WTC11 (cell line): ENCODE measurements at regions not wholly inside any gene's neighbourhood (a gene's known extent, or its start where the extent isn't known, plus 50 kb on each side); places are given as distances from the start of the nearest gene placed in this dataset.

Experiments
- JUN ChIP-seq: sonication (generic); formaldehyde crosslinking; IDR thresholded peaks from 2 replicates; pipeline ENCODE4 v1.8.0; 2023; ENCODE audit warnings: mild to moderate bottlenecking, missing genetic modification reagents
- USF1 ChIP-seq: sonication (generic); formaldehyde crosslinking; IDR thresholded peaks from 2 replicates; pipeline ENCODE4 v1.8.0; 2022; ENCODE audit warnings: mild to moderate bottlenecking, missing genetic modification reagents
- ZBTB43 ChIP-seq: sonication (generic); formaldehyde crosslinking; IDR thresholded peaks from 2 replicates; pipeline ENCODE4 v1.8.1; 2023; ENCODE audit warnings: mild to moderate bottlenecking, missing genetic modification reagents

GRCh38 chr10:69728335-69728870 lies 73.3 kb upstream of the COL13A1 start:
- TF ChIP-seq USF1 (CRISPR knock-in tag) (no peak), ZBTB43 (CRISPR knock-in tag) (no peak), JUN (CRISPR knock-in tag) (no peak)
